Dedifferentiated amniotic fluid mesenchymal stem cell (primary cell): ENCODE measurements at regions not wholly inside any gene's neighbourhood (a gene's known extent, or its start where the extent isn't known, plus 50 kb on each side); places are given as distances from the start of the nearest gene placed in this dataset.

Source experiments
- DNase-seq: peaks from one replicate; pipeline ENCODE4 v3.0.0-alpha.2; 2016; ENCODE audit errors: extremely low spot score

DNA sequence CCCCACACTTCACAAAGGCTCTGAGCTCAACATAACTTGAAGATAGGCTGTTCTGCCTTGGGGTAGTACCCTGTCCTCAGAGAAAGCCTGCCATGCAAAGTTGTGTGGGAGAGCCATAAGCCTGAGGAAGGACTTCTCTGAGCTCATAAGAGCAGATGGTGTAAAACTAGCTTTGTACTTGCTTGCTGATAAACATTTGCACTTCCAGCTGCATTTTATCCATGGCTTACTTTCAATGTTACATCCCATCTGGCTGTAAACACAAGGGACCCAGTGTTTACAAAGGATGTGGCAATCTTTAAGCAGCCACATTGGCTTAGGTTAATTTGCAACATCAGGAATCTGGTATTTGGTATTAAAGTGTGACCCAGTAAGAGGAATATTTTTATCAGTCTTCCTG lies 258.1 kb downstream of the IPO8 start:
- DNase-seq, result no peak

DNA sequence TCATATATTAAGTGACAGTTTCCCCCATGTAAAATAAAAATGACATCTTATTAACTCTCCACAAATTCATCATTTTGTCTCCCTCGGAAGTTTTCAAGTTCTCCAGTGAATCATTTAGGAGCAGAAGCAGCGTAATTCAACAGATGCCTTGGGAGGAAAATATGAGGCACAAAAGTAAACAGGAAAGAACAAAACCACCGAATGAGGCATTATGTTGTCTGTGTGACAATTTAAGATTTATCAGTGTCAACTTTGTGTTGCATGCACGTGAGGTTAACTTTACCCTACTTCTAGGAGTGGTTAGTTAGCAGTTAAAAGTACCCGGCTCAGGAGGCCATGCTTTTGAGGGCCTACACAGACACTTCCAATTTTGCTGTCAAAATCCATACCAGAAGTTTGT lies 258.6 kb downstream of the IPO8 start:
- no peak for DNase-seq

DNA sequence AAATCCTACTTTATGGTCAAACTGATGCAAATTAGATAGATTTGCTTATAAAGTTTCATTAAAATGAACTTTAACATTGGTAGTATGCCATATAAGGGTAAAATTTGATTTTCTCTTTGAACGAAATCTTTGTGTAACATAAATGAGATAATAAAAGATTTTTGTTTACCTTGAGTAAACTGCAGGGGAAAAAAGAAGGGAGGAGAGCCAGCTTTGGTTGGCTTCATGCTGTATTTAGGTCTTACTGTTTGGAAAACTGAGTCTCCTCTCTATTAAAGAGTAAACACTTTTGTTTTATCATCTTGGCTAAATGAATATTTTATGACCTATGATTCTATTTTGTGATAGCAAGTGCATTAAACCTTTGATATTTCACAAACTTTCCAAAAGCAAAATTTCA lies 267.6 kb downstream of the IPO8 start:
- DNase-seq, result no peak

DNA sequence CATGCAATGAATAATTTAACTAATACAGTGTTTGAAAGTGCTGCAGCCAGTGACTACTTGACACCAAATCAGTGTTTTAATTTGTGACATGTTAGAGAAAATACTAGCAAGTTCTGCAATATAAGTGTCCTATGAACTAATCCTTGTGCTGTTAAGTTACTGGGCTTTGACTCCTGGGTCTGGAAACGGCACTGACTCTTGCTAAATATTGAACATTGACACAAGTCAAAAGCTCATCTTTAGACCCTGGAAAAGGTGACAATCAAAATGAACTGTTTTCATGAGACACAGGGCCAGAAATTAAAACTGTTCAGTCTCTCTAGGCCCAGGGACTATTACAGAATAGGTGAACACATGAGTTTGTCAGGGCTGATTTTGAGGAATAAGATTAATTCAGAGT lies 268.1 kb downstream of the IPO8 start:
- DNase-seq, result no peak

DNA sequence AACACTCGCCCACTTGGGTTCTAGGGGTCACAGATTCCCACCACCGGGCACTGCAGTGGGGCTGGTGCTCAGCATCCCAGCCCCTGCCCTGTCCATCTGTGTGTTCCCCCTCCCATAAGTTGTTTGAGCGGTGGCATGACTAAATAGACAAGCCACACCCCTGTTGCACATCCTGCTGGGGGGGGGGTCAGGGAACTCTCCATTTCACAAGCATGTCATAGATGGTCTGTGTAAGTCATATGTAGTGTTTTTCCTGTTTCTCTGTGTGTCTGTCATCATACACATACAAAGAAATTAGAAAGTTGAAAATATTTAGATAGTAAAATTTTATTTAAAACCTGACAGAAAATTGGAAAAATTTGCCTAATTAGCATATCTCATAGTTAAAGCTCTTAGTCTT lies 270.2 kb downstream of the IPO8 start:
- no peak for DNase-seq

DNA sequence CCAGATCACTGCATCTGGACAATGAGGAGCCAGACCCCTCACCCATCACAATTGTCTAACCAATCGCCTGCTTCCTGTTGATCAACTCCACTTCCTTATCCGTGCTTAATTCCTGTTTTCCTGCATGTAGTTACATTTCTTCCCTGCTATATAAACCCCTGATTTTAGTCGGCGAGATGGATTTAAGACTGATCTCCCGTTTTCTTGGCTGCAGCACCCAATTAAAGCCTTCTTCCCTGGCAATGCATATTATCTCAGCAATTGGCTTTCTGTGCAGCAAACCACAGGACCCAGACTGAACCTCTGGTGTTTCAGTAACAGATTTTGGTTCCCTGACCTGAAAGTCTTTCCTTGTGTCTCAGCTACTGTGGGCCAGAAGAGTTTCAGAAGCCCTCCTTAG lies 272.3 kb downstream of the IPO8 start:
- no peak for DNase-seq

DNA sequence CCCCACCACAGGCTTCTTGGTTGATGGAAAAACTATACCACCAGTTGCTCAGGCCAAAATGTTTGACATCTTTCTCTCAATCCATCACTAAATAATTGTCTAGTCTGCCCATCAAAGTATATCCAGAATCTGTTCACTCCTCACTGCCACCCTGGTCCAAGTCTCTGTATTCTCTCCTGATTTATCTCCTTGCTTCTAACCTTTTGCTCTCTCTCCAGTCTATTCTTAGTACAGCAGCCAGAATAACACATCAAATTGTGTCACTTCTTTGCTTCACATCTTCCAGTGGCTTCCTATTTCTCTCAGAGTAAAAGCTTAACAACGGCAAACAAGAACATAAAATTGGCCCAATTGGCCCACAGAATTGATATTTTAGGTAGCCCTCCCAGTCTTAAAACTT lies 272.8 kb downstream of the IPO8 start:
- DNase-seq, result no peak

DNA sequence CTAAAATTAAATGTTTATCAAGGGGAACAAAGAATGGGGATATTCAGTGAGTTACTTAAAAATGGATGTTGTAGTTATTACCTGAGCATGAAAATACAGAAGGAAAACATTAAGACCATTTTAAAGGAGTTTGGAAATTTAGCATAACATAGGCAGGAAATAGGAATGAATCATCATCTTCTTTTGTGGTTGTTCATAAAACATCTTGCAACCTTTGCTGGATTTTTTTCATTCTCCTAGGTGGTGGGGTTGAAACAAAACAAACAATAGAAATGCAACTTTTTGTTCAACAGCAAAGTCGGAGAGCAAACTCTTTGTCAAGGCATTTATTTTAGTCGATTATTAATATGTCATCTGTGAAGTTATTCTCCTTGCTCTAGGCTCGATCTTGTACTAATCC lies 275.1 kb downstream of the IPO8 start:
- DNase-seq, result no peak

DNA sequence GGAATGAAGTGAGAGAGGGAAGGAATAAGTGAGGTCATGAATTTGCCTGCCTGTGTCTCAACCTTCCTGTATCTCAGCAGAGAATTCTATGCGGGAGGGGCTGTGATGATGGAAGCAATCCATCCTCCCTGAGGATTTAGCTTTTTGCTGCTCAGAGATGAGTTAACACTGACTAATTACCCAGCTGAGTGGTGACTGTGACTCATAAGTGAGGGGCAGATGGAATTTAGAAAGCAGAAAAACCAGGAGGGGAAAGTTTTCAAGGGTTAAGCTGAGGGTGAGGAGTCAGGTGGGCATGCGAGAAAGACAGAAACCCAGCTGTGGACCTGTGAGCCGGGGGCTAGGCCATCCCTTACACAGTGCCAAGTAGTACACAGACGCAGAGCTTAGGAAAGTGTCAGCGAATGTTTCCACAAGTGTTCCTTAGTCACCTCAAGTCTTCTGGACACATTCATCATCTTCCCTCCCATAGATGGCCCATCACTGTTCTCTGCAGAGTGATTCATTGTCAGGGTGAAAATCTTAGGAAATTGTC lies 277.9 kb downstream of the IPO8 start:
- no peak for DNase-seq

DNA sequence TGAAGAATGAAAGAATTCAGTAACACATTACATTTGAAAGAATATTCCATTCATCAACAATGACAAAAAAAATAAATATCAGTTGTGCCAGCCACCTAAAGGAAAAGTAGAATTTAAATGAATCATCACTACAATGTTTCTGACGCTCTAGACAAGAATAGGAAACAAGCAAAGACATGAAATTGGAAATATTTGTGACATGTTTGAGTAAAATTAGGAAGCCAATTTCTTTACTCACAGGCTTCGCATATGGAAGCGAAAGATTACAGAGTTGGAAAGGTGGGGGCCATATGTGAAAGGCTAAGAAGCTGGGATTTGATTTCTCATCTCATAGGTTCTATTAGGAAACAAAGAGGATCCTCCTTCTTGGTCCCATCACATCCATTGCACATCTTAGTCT lies 279.0 kb downstream of the IPO8 start:
- DNase-seq, result no peak

DNA sequence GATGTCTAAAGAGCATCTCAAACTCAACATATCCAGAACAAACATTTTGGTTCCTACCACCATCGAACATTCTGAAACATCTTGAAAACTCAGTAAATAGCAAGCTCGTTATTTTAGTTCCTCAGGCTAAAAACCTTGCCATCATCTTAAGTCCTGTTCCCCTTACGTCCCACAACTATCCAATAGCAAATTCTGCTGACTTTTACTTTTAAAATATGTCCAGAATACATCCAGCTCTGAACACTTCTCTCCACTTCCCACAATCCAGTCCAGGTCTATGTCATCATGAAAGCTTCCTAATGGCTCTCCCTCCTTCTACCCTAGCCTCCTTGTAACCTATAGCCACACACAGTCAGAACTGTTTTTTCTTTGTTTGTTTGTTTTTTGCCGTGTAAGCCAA lies 279.9 kb downstream of the IPO8 start:
- no peak for DNase-seq

DNA sequence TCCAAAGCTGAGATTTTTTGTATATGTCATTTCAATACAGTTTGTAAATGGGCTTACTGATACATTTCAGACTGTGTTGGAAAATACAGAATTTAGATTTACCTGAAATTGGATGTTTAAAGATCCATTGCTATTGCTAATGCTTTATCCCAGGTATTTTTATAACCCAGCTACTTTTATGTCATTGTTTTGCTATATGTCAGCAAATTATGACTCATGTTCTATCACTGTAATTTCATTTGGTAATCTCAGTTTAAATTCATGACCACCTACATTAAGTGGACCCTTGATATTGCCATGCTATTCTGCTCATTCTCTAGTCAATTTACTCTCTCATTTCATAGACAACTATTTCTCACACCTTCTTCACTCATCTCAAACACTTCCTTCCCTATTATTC lies 281.2 kb downstream of the IPO8 start:
- DNase-seq, result no peak

DNA sequence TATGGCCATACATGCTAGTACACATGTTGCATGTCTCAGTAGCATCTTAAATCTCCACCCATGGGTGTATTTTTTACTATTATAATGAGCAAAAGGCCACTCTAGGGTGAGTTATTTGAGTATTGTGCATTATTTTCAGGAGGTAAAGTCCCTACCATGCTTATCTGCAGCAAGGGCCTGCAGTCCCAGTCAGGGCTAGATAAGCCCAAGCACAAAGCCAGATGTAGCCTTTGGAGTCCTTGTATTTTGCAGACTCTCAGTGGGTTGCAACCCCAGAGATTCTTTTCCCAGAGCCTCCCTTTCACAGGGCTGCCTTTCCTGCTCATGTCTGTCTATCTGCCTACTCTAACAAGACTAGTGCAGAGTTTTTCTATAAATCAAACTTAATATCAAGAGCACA lies 295.3 kb downstream of the IPO8 start:
- no peak for DNase-seq

DNA sequence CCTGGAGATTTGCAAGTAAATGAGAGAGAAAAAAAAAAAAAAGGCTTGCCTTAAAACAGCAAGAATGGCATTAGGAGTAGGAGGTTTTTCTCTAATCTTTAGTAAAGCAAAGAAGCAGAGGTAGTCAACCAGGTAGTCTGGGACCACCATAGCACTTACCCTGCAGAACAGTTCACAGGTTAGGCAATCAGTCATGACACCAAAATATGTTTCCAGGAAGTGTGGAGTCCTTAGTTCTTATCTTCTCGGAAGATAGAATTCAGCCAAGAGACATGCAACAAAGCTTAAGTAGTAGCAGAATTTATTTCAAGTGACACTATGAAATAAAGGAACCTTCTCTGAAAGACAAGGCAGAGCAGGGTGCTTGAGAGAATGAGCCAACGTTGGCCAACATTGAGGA lies 295.8 kb downstream of the IPO8 start:
- DNase-seq, result no peak

DNA sequence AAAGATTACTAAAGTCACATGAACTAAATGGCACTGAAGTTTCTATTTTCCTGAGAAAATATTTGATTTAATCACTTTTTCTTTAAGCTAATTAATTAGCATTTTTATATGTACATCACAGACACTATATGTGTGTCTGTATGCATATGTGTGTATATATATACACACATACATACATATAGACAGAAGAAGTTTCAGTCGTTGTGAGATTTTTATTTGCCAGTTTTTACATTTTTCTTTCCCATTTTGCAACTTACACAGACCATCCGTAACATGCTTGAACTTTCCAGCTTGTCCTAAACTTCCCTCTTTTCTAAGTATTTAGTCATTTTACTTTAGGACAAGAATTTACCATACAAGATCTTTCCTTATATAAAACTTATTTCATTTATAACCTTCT lies 299.1 kb downstream of the IPO8 start:
- DNase-seq, result no peak

DNA sequence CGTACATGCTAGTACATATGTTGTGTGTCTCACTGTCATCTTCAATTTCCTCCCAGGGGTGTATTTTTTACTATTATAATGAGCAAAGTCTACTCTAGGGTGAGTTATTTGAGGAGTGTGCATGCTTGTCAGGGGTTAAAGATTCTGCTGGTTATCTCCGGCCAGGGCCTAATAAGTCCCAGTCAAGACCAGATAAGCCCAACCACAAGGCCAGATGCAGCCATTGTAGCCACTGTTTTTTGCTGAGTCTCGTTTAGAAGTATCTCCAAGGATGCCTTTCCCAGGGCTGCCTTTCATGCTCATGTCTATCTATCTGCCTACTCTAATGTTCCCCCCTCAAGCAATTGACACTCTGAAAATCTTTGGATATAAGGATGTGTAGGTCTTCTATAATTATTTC lies 300.5 kb downstream of the IPO8 start:
- no peak for DNase-seq

DNA sequence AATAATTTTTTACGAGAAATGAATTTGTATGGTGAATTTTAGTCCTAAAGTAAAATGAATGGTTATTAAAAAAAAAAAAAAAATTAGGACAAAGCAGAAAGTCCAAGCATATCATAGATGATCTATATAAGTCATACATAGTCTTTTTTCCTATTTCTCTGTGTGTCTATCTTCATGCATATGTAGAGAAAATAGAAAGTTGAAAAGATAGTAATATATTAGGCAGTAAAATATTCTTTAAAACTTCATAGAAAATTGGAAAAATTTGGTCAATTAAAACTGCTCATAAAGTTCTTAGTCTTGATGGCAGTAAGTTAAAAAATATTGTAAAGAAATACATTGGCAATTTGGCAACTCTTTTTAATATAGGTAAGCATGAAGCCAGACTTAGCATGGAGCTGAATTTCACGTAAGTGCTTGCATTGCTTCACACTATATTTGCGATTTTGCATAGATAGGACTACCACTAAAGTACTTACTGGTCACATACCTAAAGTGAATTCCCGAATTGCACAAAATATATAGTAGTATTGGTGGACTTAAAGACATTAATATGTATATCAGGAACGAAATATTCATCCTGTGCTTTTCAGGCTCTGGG lies 303.8 kb downstream of the IPO8 start:
- no peak for DNase-seq

DNA sequence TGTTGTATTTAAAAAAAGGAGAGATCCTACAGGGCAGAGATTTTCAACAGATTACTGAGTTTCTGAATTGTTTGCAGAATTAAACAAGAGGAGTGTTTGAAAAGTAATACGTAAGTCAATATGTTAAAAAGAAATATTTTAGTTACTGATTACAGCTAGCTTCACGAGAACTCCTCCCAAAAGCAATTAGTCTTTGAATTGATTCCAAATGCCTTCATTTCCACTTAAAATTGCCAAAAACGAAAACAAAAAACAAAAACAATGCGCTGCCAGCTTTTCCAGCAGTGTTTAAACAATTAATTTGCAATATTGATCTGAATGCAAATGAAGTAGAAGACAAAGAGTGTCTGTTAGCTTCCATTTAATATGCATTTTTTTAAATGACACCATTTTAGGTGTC lies 310.0 kb downstream of the IPO8 start:
- DNase-seq, result no peak

DNA sequence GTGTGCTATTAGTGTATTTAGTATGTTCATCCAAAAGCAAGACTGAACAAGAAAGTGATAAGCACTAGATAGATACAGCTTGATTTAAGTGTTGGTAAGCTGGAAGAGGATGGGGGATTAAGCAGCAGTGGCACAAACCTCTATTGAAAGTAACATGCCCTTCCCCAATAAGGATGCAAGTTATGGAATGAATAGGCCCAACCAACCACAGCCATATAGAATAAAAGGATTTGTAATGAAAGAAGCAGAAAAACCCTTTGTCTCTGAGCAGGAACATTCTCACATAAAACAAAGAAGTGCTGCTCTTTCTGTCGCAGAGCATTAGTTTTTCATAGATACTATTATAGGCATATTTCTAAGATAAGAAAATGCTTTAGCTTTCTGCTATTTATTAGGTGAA lies 310.7 kb downstream of the IPO8 start:
- no peak for DNase-seq

DNA sequence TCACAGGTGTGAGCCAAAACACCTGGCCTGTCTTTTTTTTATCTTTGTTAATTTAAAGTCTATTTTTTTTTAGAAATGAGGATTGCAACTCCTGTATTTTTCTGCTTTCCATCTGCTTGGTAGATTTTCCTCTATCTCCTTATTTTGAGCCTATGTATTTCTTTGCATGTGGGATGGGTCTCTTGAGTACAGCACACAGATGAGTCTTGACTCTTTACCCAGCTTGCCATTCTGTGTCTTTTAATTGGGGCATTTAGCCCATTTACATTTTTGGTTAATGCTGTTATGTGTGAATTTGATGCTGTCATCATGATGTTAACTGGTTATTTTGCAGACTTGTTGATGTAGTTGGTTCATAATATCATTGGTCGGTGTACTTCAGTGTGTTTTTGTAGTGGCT lies 317.4 kb downstream of the IPO8 start:
- DNase-seq, result no peak

DNA sequence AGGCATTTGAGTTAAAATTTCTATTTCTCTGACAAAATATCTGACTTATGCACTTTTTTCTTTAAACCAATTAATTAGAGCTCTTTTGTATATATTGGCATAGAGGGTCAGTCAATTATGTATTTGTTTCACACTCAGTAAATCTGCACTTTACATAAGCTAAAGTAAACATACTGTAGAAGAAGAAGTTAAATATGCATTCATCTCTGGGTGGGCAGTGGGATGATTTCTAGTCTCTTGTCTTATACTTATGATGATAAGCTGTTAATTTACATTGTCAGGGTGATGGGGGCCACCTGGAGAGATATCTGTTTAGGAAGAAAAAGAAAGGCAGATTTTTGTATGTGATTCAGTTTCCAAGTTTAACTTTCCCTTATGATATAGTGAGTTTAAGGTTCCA lies 330.8 kb downstream of the IPO8 start:
- DNase-seq, result no peak

DNA sequence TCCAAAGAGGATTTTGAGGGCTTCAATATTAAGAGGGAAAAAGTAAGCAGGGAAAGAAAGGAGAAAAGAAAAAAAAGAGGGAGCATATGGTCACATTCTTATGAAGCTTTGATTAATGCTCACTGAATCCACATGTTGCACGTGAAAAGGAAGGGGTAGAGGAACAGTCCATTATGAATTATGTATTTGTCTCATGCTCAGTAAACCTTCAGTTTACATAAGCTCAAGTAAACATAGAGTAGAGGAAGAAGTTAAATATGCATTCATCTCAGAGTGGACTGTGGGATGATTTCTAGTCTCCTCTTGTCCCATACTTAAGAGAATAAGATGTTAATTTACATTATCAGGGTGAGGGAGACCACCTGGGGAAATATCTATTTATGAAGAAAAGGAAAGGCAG lies 334.5 kb downstream of the IPO8 start:
- DNase-seq, result no peak

DNA sequence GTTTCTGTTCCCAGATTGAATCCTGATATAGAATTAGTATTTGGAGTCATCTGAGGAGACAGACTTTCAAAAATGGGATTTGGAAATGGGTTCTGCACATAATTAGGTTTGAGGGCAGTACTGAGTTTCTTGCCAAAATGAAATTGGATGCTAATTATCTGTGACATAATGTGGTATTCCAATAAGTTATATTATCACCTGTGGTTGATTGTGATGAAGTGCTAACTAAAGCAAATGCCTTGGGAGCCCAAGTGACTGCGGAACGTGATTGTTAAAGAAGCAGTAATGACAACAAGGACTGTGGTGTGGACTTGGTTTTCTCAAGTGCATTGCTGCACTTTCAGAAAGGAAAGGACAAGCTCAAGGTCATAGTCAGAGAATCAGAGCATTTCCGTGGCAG lies 337.0 kb downstream of the IPO8 start:
- DNase-seq, result no peak

DNA sequence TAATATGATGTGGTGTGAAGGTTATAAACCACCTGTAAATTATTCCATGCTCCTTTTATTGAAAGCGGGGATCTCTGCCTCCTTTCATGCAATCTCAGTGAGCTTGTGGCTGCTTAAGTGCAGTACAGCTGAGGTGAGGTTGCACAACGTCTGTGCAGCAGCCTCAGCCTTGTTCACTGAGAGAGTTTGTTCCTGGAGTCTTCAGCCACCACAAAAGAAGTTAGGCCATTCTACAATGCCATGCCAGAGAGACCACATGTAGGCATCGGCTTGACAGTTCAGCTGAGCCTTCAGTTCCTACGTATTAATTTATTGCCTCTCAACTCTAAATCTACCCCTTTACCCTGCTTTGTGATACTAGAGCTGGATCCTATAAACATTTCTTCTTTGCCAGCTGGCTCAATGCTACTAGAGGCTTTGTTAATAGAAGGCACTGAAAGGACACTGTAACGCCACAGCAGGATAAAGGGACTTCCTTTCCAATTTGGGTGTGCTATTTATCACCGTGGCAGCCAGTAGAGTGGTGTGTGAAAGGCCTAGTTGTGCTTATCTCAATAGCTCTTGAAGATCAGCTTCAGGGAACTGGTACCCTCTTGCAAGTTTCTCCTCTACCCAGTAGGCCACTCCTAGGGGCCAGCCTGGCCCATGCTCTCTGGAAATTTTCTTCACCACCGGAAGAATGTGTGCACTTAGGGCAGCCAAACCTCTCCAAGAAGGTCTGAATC lies 337.7 kb downstream of the IPO8 start:
- DNase-seq, result no peak
